ENCODE measurements at regions not wholly inside any gene's neighbourhood (a gene's known extent, or its start where the extent isn't known, plus 50 kb on each side); places are given as distances from the start of the nearest gene placed in this dataset.

DNA sequence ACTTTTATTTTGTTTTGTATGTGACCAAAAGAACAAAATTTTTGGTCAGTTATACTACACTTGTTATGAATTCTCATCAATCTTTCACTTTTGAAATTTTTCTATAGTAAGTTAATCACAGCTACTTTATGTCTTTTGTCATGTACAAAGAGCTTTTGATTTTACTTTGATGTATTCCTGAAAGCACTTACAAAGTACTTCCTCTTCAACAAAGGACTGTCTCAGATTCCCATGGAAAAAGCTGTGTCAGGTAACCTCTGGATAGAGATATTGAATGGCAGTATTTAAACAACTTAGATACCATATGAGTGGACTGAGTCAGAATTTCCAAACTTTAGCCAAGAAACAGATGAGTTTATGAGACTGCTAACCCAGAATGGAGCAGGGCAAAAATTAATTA, 689.3 kb upstream of the ATXN8OS start:
- Histone ChIP-seq H3K4me3 (no peak overlapping the region), H3K4me1 (no peaks in the 10 kb centered on the region), H3K36me3 (no peaks in the 10 kb centered on the region), H3K27me3 (replicated peaks in 1 of 7) (no peaks in the 10 kb centered on the region), H3K27ac (no peak overlapping the region), H3K9me3 (peaks cover 0 to 40% (median 23%) of the 10 kb centered on the region in 8 donors)
- TF ChIP-seq POLR2AphosphoS5 (IDR thresholded peaks at IDR 0.05), result no peak
- TF ChIP-seq, protein P1, sequence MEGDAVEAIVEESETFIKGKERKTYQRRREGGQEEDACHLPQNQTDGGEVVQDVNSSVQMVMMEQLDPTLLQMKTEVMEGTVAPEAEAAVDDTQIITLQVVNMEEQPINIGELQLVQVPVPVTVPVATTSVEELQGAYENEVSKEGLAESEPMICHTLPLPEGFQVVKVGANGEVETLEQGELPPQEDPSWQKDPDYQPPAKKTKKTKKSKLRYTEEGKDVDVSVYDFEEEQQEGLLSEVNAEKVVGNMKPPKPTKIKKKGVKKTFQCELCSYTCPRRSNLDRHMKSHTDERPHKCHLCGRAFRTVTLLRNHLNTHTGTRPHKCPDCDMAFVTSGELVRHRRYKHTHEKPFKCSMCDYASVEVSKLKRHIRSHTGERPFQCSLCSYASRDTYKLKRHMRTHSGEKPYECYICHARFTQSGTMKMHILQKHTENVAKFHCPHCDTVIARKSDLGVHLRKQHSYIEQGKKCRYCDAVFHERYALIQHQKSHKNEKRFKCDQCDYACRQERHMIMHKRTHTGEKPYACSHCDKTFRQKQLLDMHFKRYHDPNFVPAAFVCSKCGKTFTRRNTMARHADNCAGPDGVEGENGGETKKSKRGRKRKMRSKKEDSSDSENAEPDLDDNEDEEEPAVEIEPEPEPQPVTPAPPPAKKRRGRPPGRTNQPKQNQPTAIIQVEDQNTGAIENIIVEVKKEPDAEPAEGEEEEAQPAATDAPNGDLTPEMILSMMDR (IDR thresholded peaks at IDR 0.05 in 8 of 11, conservative IDR thresholded peaks at IDR 0.05 in 3 of 11), result no peak
- TF ChIP-seq POLR2A (IDR thresholded peaks at IDR 0.05), result no peak
- intact Hi-C loops (cut with DNase I; ENCODE audit: low total_unique reads), result no loop called here
- DNase-seq, result no peak

GRCh38 chr13:69410761-69411160, 696.9 kb upstream of the ATXN8OS start:
- intact Hi-C loops (cut with DNase I; ENCODE audit: low total_unique reads), result no loop called here
- no peaks in the 10 kb centered on the region for H3K36me3 ChIP-seq
- TF ChIP-seq POLR2A (IDR thresholded peaks at IDR 0.05) (no peak), POLR2AphosphoS5 (IDR thresholded peaks at IDR 0.05) (no peak)
- TF ChIP-seq, protein P1 (IDR thresholded peaks at IDR 0.05 in 8 of 11, conservative IDR thresholded peaks at IDR 0.05 in 3 of 11), result no peak
- DNase-seq, result no peak
- no peaks in the 10 kb centered on the region for H3K27me3 ChIP-seq (replicated peaks in 1 of 7)
- peaks cover 0 to 21% (median 4%) of the 10 kb centered on the region in 8 donors for H3K9me3 ChIP-seq
- WGBS, 5 donors, result 69 to 93% (median 89%) methylated on average over 1 of the region's 1 CpG
- no peak overlapping the region for H3K27ac ChIP-seq
- H3K4me1 ChIP-seq, result no peaks in the 10 kb centered on the region
- H3K4me3 ChIP-seq, result no peak overlapping the region

DNA sequence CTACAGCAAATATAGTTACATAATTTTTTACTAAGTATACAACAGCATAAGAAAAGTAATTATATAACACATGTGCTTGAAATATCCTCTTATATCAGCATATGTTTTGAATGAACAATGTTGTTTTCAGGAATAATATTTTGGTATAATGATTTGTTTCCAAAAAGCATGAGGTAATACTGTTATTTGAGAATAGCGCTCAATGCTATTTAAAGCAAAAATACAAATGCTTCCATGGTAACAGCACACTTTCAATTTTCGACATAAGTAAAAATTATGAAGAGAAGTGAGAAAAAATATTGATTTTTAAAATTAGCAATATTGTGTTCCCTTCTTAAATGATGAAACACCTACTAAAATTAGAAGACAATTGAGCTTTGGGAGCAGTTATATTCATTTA, 715.9 kb upstream of the ATXN8OS start:
- intact Hi-C loops (cut with DNase I; ENCODE audit: low total_unique reads), result no loop called here
- H3K9me3 ChIP-seq, result peaks cover 0 to 23% (median 0%) of the 10 kb centered on the region in 8 donors
- no peaks in the 10 kb centered on the region for H3K4me1 ChIP-seq
- no peaks in the 10 kb centered on the region for H3K36me3 ChIP-seq
- WGBS, 5 donors, result 83 to 90% (median 86%) methylated on average over 2 of the region's 2 CpGs
- H3K27ac ChIP-seq, result no peak overlapping the region
- no peak for DNase-seq
- no peaks in the 10 kb centered on the region for H3K27me3 ChIP-seq (replicated peaks in 1 of 7)
- H3K4me3 ChIP-seq, result no peak overlapping the region
- TF ChIP-seq POLR2AphosphoS5 (IDR thresholded peaks at IDR 0.05), result no peak

DNA sequence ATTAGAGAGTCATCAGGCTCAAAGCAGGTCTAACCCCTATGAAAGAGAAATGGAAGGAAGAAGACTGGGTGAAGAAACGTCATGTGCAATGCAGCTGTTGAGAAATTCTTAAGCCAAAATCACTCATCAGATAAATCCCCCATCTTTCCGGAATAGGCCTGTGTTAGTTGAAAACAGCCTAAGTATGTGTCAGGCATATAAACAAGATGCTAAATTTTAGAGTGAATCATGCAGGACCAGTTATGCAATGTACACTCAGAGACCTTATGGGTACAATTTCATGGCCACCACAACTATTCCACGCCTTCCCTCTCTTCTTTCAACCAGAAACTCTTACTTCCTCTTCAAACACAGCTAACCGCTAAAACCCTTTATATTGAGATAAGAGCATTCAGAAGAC, 717.7 kb upstream of the ATXN8OS start:
- no peak for DNase-seq
- H3K4me3 ChIP-seq, result no peak overlapping the region
- intact Hi-C loops (cut with DNase I; ENCODE audit: low total_unique reads), result no loop called here
- no peak for TF ChIP-seq POLR2AphosphoS5 (IDR thresholded peaks at IDR 0.05)
- TF ChIP-seq, protein P1 (IDR thresholded peaks at IDR 0.05 in 8 of 11, conservative IDR thresholded peaks at IDR 0.05 in 3 of 11), result no peak
- TF ChIP-seq POLR2A (IDR thresholded peaks at IDR 0.05), result no peak
- H3K27ac ChIP-seq, result no peak overlapping the region
- H3K27me3 ChIP-seq (replicated peaks in 1 of 7), result no peaks in the 10 kb centered on the region
- H3K36me3 ChIP-seq, result no peaks in the 10 kb centered on the region
- no peaks in the 10 kb centered on the region for H3K4me1 ChIP-seq
- 52 to 64% (median 57%) methylated on average over 4 of the region's 4 CpGs for WGBS, 5 donors
- H3K9me3 ChIP-seq, result peaks cover 0 to 16% (median 0%) of the 10 kb centered on the region in 8 donors

Data from spleen (tissue), 11 donors.